GM21786 (cell line): ENCODE measurements at regions not wholly inside any gene's neighbourhood (a gene's known extent, or its start where the extent isn't known, plus 50 kb on each side); places are given as distances from the start of the nearest gene placed in this dataset.
A peak's percentile ranks its signal among the peaks of the same experiment; 100 is the strongest.

ENCODE experiments used
- ATAC-seq: cut with Tn5 transposase; IDR thresholded peaks from one replicate; pipeline ENCODE4 v1.9.1; 2021; ENCODE audit not compliant: unreplicated experiment

DNA sequence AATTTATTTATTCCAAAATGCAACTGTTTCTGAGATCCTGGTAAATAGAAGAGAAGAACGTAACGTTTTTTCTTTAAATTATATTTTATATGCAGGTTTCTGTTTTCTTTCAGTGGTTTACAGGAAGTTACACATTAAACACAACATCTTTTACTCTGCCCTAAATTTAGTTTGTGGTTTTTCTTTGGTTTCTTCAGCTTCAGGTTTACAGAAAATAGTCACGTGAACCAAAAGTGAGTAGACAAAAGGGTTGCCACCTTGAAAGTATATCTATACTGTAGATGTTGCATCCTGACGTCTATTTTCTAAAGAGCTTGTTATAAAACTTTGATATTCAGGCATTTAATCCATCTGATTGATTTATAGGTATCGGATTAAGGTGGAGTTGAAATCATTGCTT lies 1236.6 kb downstream of the MAT2B start:
- ATAC-seq, result peak; percentile 91

- peak; percentile 17 for ATAC-seq
Measured at GRCh38 chr5:164746723-164747122, 1241.3 kb downstream of the MAT2B start.

GRCh38 chr5:164747371-164747770 lies 1242.0 kb downstream of the MAT2B start:
- no peak for ATAC-seq

GRCh38 chr5:164748861-164749260 lies 1243.4 kb downstream of the MAT2B start:
- peak; percentile 90 for ATAC-seq

- no peak for ATAC-seq
Measured at GRCh38 chr5:164753434-164753833, 1248.0 kb downstream of the MAT2B start.

DNA sequence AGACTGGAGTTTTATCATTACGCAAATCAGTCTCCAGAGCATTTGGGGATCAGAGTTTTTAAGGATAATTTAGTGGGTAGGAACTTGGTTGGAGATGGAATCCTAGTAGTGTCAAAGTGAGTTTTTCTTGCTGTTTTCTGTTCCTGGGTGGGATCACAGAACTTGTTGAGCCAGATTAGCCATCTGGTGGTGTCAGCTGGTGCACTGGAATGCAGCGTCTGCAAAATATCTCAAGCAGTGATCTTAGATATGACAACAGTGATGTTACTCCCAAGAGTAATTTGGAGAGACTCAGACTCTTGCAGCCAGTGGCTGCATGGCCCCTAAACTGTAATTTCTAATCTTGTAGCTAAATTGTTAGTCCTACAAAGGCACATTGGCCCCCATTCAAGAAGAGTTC lies 1257.8 kb downstream of the MAT2B start:
- no peak for ATAC-seq

DNA sequence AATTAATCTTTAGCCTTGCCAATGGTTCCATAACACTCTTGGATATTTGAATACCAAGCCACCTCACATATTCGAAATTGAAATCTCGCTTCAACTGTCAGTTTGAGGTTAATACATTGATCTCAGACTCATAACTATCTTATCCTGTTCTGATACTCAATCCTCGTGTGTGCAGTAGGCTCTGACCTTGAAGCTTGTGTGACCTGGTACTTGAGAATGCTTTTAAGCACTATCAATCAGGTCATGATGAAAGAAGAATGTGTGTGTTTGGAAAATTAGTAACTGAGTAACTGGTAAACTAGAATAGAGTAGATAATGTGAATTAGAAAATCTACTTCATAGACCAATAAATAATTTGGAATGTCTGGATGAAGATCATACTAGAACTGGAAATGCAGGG lies 1266.7 kb downstream of the MAT2B start:
- ATAC-seq, result no peak

GRCh38 chr5:164784230-164784629 lies 1278.8 kb downstream of the MAT2B start:
- no peak for ATAC-seq

GRCh38 chr5:164798110-164798509 lies 1292.7 kb downstream of the MAT2B start:
- no peak for ATAC-seq

- peak; percentile 73 for ATAC-seq
Measured at GRCh38 chr5:164799391-164799790, 1294.0 kb downstream of the MAT2B start.

- no peak for ATAC-seq
Measured at GRCh38 chr5:164801910-164802309, 1296.5 kb downstream of the MAT2B start.

- peak; percentile 90 for ATAC-seq
Measured at GRCh38 chr5:164809821-164810220, 1304.4 kb downstream of the MAT2B start.

DNA sequence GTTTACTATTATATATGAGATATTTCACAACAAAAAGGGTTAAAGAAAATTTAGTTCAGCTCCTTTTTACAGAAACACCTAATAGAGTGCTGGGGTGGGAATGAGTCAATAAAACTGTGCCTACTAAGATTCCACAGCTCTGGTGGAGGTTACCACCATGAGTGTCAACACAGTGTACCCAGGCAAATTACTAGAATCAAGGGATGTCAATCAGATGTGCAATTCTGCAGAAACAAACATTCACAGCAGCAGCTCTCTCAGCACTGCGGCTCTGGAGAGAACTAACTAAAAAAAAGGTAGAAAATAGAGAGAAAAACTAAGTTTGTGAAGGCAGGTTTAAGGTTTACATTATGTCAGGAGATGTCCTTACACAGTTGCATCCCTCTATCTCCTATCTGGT lies 1313.0 kb downstream of the MAT2B start:
- ATAC-seq, result no peak

DNA sequence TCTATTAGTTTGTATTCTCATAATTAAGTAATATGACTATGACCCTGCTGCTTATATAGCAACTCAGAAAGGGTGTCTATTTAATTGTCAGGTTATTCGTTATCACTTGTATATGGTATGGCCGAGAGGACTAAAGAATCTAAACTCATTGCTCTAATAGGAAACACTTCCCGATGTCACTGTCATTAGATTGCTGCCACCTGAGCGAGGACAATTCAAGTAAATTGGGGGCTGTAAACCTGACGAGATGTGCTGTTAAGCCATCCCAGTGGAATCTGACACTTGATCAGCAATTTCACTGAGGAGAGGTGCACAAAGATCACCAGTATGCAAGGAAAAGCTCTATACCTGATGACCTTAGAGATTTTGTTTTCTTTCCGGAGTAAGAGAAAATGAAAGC lies 1319.3 kb downstream of the MAT2B start:
- ATAC-seq, result no peak

DNA sequence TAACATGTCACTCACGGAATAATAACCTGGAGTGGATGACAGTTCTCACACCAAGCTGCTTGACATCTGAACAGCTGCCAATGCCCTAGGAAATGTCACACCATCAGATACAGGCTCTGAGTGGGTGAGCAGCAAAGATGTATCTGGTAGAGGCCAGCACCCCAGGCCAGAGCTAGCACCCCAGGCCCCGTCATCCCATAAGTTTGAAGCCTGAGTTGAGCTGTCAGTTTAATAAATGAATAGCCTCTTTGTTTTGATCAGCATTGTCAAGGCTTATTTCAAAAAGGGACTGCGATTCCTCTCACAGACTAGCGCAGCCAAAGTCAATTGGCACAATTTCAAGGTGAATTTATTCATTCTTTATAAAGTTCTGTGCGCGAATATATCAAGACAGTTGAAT lies 1327.1 kb downstream of the MAT2B start:
- ATAC-seq, result no peak

GRCh38 chr5:164844348-164844747 lies 1338.9 kb downstream of the MAT2B start:
- no peak for ATAC-seq

GRCh38 chr5:164860896-164861295 lies 1355.5 kb downstream of the MAT2B start:
- ATAC-seq, result no peak

DNA sequence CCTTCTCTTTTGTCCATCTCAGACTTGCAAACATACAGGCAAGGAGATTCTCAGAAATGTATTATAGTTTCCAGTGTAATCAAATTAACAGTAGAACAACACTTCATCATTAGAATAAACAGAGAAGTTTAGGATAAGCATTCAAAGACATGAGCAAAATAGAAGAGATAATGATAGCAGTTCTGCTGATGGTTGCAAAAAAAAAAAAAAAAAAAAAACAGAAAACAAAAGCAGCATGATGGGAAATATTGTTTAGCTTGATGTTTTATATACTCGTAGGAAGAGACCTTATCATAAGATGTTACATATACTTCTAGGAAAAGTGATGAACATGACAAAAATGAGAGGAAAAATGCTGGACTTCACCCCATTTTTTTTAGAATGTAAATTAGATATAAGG lies 1356.2 kb downstream of the MAT2B start:
- no peak for ATAC-seq

DNA sequence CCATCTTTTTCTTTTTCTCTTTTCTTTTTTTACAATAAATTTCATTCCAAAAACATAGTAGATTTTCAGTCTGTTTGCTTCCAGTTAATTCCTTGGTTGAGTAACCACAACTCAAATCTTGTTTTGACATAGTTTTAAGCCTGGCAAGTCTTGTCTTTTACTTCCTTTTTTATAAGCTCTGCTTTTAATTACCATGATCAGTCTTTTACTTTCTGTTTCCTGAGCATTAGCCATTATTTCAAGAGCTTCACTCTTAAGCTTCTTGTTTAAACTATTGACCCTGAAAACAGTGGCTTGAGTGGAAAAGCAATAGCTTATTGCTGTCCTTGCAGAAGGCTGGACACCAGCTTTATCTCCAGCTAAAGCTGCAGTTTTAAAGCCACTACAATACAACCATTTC lies 1363.3 kb downstream of the MAT2B start:
- ATAC-seq, result peak; percentile 85

- ATAC-seq, result peak; percentile 24
Measured at GRCh38 chr5:164869325-164869724, 1363.9 kb downstream of the MAT2B start.

DNA sequence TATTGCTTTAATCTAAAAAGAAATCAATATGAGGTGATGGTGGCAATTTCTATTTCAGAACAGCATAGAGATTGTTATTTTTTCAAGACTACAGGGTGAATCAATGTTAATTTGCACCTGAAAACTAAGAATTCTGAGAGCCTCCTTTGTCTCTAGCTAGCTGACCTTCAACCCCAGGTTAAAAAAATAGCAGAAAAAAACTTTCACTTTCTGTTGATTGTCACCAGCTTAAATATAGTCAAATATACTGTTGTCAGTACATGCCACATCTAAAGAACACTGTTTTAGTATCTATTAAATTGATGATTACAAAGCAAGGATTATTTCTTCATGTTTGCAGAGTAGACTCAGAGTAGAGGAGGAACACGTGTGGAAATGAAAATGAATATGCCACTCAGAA lies 1371.4 kb downstream of the MAT2B start:
- ATAC-seq, result no peak

GRCh38 chr5:164881442-164881841 lies 1376.0 kb downstream of the MAT2B start:
- no peak for ATAC-seq

GRCh38 chr5:164885179-164885578 lies 1379.8 kb downstream of the MAT2B start:
- ATAC-seq, result no peak

DNA sequence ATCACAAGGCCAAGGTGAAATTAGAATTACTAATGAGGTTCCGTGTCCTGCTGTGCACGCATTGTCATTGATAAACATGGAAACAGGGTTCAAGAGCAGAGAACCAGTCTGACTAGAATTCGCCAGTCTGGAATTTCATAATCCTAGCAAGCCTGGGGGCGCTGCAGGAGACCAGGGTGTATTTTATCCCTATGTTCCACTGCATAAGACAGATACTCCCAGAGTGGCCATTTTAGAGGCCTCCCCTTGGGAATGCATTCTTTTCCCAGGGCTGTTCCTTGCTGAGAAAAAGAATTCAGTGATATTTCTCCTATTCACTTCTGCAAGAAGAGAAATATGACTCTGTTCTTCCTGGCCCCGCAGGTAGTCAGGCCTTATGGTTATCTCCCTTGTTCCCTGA lies 1387.7 kb downstream of the MAT2B start:
- no peak for ATAC-seq
